ENCODE measurements at regions not wholly inside any gene's neighbourhood (a gene's known extent, or its start where the extent isn't known, plus 50 kb on each side); places are given as distances from the start of the nearest gene placed in this dataset.

GRCh38 chr20:60371384-60371783 is 413.2 kb downstream of the CDH26 start:
- DNase-seq (ENCODE audit: low read depth), result no peak

GRCh38 chr20:60372275-60372674 is 414.1 kb downstream of the CDH26 start:
- DNase-seq (ENCODE audit: low read depth), result no peak

- no peak for DNase-seq (ENCODE audit: low read depth)
Measured at GRCh38 chr20:60372822-60373221, 414.6 kb downstream of the CDH26 start.

DNA sequence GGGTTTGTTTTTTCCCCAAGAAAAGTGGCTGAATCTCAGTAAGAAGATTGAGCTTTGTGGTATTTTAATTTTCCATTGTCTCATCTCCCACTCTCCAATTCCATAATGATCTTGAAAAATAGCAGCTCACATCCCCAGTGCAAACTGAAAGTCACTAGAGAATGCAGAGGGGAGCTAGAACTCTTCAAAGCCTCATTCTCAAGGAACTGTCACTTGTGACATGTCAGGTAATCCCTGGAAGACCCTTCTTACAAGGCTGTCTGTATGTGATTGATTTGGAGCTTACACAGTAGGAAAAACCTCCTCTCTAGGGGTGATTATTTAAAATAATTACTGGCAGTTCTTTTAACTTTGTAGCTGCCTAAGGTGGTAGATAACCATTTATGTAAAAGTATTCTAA is 420.4 kb downstream of the CDH26 start:
- no peak for DNase-seq (ENCODE audit: low read depth)

DNA sequence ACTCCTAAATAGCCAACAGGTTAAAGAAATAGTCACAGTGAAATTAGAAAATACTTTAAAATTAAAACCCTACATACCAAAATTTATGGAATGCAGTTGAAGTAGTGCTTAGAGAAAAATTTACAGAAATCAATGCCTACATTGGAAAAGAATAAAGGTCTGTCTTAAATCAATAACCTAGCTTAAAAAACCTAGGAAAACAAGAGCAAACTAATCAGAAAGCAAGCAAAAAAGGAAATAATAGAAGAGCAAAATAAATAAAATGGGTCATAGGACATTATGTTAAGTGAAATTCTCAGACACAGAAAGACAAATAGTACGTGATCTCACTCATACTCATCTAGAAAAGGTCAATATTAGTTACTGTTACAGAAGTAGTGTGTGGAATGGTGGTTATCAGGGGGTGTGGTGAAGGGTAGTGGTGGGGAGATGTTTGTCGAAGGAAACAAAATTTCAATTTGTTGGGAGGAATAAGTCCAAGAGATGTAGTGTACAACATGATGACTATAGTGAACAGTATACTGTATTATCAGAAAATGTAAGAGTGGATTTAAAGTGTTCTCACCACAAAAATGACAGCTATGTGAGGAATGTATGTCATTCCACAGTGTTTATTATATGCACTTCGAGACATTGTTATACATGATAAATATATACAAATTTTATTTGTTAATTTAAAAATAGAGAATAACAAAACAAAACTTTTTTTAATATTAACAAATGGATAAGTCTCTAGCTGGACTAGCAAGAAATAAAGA is 423.6 kb downstream of the CDH26 start:
- no peak for DNase-seq (ENCODE audit: low read depth)

DNA sequence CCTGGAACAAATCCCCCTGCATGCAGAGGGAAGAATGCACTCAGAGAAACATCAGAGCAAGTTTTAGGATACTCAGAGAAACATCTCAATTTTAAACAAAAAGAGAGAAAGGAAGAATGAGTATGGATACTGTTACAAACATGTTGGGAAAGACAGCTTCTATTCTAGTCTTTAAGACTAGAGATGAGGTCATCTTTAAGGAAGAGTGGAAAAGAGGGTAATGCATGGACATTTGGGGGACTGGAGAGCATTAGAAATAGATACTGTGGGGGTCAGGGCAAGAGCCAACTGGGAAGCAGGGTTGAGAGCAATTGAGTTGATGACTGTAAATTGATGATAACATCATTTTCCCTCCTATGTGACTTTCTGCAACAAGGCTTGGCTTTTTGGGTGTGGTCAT is 431.2 kb downstream of the CDH26 start:
- DNase-seq (ENCODE audit: low read depth), result no peak

GRCh38 chr20:60389882-60390281 is 431.7 kb downstream of the CDH26 start:
- DNase-seq (ENCODE audit: low read depth), result no peak

DNA sequence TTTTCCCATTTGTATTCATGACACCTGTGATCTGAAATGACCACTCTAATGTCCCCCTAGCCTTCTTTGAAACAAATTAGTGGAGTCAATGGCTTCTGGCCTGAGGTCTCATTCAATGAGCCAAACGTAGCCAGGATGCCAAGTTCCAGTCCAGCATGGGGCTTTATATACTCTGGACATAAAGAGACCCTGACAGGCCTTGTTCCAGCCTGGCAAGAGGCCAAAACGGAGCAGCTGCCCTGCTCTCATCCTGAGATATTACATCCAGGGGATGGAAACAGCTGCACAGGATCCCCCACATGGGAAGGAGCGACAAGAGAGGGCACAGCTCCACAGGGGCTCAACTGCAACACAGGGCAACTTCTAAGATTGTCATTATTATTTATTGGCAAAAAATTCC is 437.8 kb downstream of the CDH26 start:
- no peak for DNase-seq (ENCODE audit: low read depth)

- no peak for DNase-seq (ENCODE audit: low read depth)
Measured at GRCh38 chr20:60400567-60400966, 442.3 kb downstream of the CDH26 start.

- DNase-seq (ENCODE audit: low read depth), result no peak
Measured at GRCh38 chr20:60402189-60403058, 444.2 kb downstream of the CDH26 start.

DNA sequence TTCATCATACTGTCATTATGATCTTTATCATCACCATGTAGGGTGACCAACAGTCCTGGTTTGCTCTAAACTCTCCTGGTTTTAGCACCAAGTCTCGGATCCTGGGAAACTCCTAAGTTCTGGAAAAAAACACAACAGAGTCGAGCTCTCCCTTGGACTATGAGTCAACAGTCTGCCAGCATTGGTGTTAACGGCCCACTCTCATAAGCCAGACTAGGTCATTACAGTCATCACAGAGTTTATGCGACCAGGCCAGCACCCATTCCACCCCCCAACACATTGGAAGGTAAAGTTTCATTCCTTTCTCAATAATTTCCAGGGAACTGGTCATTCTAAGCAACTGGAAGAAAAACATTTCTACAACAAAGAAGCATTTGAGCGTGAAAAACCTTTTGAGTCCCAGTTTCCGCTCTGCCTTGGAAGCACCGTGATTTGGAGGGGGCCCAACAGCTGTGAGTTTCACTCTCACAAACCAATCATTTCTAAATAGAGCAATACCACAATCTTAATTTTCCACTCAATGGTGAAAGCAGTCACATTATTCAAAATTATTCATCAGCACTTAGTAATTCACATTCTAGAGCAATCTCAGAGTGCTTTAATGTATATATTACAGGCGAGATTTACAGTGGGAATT is 445.0 kb downstream of the CDH26 start:
- no peak for DNase-seq (ENCODE audit: low read depth)

DNA sequence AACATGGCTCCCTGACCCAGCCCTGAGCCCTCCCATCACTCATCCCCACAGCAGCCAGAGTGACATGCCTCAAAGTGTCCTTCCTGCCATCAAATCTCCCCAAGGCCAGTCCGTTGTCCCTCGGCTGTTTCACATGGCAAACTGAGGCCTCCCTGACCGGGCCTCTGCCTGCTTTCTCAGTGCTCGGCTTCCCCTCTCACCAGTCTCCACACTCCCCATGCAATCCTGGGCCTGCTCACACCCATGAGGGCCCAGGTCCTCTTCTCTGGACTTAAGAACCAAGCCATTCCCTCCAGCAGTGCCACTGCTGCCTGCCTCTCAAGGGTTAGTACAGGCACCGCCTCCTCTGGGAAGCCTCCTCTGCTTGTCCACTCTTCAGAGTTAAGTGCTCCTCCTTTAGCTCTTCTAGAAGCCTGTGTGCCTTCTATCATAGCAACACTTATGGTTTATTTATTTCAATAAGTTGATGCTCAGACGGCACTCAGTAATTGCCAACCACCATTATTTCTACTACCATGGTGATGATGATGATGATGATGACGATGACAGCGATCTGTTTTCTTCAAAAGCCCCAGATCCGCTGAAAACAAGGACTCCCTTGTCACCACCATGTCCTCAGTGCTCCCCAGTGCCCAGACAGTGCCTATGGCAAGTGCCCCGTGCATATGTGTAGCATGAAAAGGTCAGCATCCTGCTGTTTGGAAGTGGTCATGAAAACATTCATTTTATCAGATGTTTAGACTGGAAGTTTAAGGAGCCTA is 449.0 kb downstream of the CDH26 start:
- no peak for DNase-seq (ENCODE audit: low read depth)

DNA sequence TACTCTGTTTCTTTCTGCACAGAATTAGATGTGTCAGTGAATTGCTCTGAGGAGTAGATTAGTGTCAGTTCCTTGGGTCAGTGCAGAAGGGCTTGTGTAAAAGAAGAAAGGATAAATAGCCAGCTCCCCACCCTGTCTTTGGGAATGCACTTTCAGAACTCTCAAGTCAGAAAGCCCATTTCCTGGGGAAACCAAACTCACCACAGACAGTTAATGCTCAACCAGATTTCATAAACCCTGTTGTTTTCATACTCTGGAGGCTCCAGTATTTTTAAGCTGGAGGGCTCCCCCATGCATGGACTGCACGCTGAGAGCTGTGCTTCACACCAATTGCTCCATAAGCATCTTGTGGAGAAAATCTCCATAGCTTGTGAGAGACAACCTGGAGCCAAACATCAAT is 449.7 kb downstream of the CDH26 start:
- DNase-seq (ENCODE audit: low read depth), result no peak

DNA sequence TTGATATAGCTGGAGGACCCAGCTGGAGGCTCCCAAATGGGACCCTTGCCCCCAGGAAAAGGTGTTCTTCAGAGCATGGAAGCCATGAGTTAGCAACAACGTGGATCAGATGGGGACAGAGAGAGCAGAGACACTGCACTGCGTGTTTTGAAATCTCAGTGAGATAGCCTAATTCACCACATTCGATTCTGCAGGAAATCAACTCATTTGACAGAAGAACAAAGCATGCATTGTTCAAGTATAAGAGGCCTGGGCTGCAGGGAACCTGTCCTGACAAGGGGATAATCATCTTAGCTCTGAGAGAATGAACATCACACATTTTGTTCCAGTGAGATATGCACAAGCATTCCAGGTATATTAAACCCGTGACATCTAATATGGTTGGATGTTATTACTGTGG is 450.2 kb downstream of the CDH26 start:
- DNase-seq (ENCODE audit: low read depth), result no peak

GRCh38 chr20:60410618-60411264 is 452.5 kb downstream of the CDH26 start:
- DNase-seq (ENCODE audit: low read depth), result no peak

- no peak for DNase-seq (ENCODE audit: low read depth)
Measured at GRCh38 chr20:60411813-60412212, 453.6 kb downstream of the CDH26 start.

GRCh38 chr20:60420676-60421229 is 462.5 kb downstream of the CDH26 start:
- no peak for DNase-seq (ENCODE audit: low read depth)

- DNase-seq (ENCODE audit: low read depth), result no peak
Measured at GRCh38 chr20:60422848-60423247, 464.6 kb downstream of the CDH26 start.

DNA sequence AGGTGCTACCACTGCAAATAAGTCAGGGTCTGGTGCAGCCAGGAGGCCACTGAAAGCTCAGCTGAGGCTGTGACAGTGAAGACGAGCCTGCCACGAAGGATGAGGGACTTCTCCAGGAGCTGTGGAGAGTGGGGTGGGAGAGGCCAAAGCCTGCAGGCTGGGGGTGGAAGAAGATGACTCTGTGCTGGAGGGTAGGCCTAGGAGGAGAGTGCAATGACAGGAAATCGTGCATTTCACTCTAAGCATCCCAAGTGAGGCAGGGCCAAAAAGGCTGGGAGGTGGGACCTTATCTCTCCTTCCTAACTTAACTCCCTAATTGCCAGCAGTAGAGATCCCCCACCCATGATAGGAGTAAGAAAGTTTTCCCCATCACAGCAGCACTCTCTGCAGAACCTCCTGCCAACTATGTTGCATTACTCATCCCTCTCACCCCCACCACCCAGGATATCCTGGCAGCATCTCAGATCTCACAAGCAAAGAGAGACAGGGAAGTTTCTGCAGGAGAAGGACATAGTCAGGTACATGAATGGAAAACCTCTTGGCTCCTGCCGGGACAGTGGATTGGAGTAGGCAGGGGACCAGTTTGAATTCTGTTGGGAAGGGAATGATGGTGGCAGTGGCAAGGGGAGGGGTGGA is 466.2 kb downstream of the CDH26 start:
- no peak for DNase-seq (ENCODE audit: low read depth)

GRCh38 chr20:60427516-60427915 is 469.3 kb downstream of the CDH26 start:
- no peak for DNase-seq (ENCODE audit: low read depth)

DNA sequence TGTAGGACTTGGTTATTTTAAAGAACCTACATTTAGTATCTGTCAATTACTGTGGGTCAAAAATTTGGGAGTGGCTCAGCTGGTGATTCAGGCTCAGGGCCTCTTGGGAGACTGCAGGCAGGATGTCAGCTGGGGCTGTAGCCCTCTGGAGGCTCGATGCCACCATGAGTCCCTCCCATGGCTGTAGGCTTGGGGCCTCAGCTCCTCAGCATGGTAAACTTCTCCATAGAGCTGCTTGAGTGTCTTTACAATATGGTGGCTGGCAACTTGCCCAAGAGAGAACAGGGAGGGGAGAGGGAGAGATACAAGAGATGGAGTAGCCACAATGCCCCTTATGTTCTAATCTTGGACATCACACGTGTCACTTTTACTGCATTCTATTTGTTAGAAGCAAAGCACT is 470.4 kb downstream of the CDH26 start:
- no peak for DNase-seq (ENCODE audit: low read depth)

Data from T follicular helper cell (primary cell).